Ishikawa (cell line): ENCODE measurements at regions not wholly inside any gene's neighbourhood (a gene's known extent, or its start where the extent isn't known, plus 50 kb on each side); places are given as distances from the start of the nearest gene placed in this dataset.

Source experiments
- CEBPB ChIP-seq: IDR thresholded peaks from 2 replicates; pipeline ENCODE4 v1.6.1; 2012
- CREB1 ChIP-seq: IDR thresholded peaks from 2 replicates; pipeline ENCODE4 v1.6.1; 2012; ENCODE audit warnings: low read depth
- EGR1 ChIP-seq: IDR thresholded peaks from 2 replicates; pipeline ENCODE4 v1.6.1; 2012
- EP300 ChIP-seq: IDR thresholded peaks from 2 replicates; pipeline ENCODE4 v1.6.1; 2012; ENCODE audit warnings: borderline replicate concordance
- FOXM1 ChIP-seq: IDR thresholded peaks from 2 replicates; pipeline ENCODE4 v1.6.1; 2012; ENCODE audit warnings: low read depth, borderline replicate concordance
- MAX ChIP-seq: IDR thresholded peaks from 2 replicates; pipeline ENCODE4 v1.6.1; 2012
- NFIC ChIP-seq: IDR thresholded peaks from 2 replicates; pipeline ENCODE4 v1.6.1; 2012
- RAD21 ChIP-seq: IDR thresholded peaks from 2 replicates; pipeline ENCODE4 v1.6.1; 2012; ENCODE audit warnings: low read depth
- REST ChIP-seq: IDR thresholded peaks from 2 replicates; pipeline ENCODE4 v1.6.1; 2012; ENCODE audit warnings: low read depth, mild to moderate bottlenecking
- TAF1 ChIP-seq: IDR thresholded peaks from 2 replicates; pipeline ENCODE4 v1.6.1; 2012; ENCODE audit warnings: low read depth, mild to moderate bottlenecking
- TEAD4 ChIP-seq: IDR thresholded peaks from 2 replicates; pipeline ENCODE4 v1.6.1; 2012
- YY1 ChIP-seq: IDR thresholded peaks from 2 replicates; pipeline ENCODE4 v1.6.1; 2012; ENCODE audit warnings: low read depth
- ZBTB7A ChIP-seq: IDR thresholded peaks from 2 replicates; pipeline ENCODE4 v1.6.1; 2012; ENCODE audit warnings: low read depth

- TF ChIP-seq MAX (no peak), EP300 (no peak), YY1 (no peak), CREB1 (no peak), REST (no peak), NFIC (no peak), CEBPB (no peak), RAD21 (no peak), TEAD4 (no peak), ZBTB7A (no peak), TAF1 (no peak), FOXM1 (no peak), EGR1 (no peak)
Measured at GRCh38 chr10:130960531-130960930, 351.0 kb downstream of the TCERG1L start.
